Eye (tissue), 1 donor: ENCODE measurements at regions not wholly inside any gene's neighbourhood (a gene's known extent, or its start where the extent isn't known, plus 50 kb on each side); places are given as distances from the start of the nearest gene placed in this dataset.

Source experiments
- DNase-seq: peaks from one replicate; pipeline ENCODE4 v3.0.0-alpha.2; 2015

- DNase-seq: no peak
Measured at GRCh38 chr2:157933160-157933920, 57.2 kb upstream of the ACVR1 start.

- DNase-seq: no peak
Measured at GRCh38 chr2:157932480-157933159, 56.5 kb upstream of the ACVR1 start.

GRCh38 chr2:157931542-157931941 is 55.4 kb upstream of the ACVR1 start:
- no peak for DNase-seq

GRCh38 chr2:157930728-157931127 is 54.6 kb upstream of the ACVR1 start:
- no peak for DNase-seq

GRCh38 chr2:157929871-157930667 is 53.9 kb upstream of the ACVR1 start:
- DNase-seq: no peak

- DNase-seq: no peak
Measured at GRCh38 chr2:157928372-157928771, 52.2 kb upstream of the ACVR1 start.

GRCh38 chr2:157927155-157927554 is 51.0 kb upstream of the ACVR1 start:
- no peak for DNase-seq
